ENCODE measurements at regions not wholly inside any gene's neighbourhood (a gene's known extent, or its start where the extent isn't known, plus 50 kb on each side); places are given as distances from the start of the nearest gene placed in this dataset.

DNA sequence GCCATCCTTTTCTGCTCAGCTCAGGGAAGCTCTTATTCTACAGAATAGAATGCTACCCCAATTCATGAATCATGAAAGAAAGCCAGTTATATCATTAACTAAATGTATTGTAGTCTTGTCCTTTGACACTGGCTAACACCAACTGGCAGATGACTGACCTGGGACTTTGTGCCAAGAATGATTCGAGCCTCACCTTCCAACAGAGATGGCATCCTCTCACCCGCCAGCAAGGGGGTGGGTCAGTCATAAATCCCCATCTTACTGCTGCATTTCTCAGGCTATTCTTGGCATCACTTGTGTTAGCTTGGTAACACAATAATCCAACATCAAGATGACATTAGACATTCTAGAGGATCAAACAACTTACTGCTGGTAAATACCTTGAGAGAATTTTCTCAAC lies 1239.8 kb upstream of the MIR17HG start:
- TF ChIP-seq CTCF (IDR thresholded peaks at IDR 0.05 in 2 of 3, conservative IDR thresholded peaks at IDR 0.05 in 1 of 3; ENCODE audit: borderline replicate concordance in 1 of 3, insufficient read depth in 1 of 3, low read depth in 2 of 3, low read length in 2 of 3) (no peak), RAD21 (IDR thresholded peaks at IDR 0.05; ENCODE audit: low read depth) (no peak), POLR2AphosphoS5 (IDR thresholded peaks at IDR 0.05; ENCODE audit: low read depth, low read length) (no peak), EZH2 (IDR thresholded peaks at IDR 0.05) (no peak)

Data from HCT116 (cell line).